K562 (cell line): ENCODE measurements at regions not wholly inside any gene's neighbourhood (a gene's known extent, or its start where the extent isn't known, plus 50 kb on each side); places are given as distances from the start of the nearest gene placed in this dataset.

Source experiments
- ATAC-seq: fragments of 200-7000 bp; cut with Tn5 transposase; 3 replicates; pipeline ENCODE4 v1.9.1; 2020; ENCODE audit warnings: moderate library complexity
- BruUV-seq: library from RNA; stranded (reverse); fragments of 400-500 nt; replicated peaks from 2 replicates; lab custom pipeline; 2021; lab: Mats Ljungman, UMichigan
- CTCF ChIA-PET: fragments of 300-600 bp; formaldehyde crosslinking; extraction: SDS; loops from one replicate; lab custom pipeline; 2021; ENCODE audit warnings: low intra/inter-chr PET ratio; lab: Yijun Ruan, JAX
- POLR2A ChIA-PET: fragments of 300-600, 350-650 bp; sonication (Branson Sonifier 250); formaldehyde crosslinking; extraction: SDS; loops from one replicate; lab custom pipeline; 2021; ENCODE audit warnings: antibody characterized with exemption, inconsistent platforms; lab: Yijun Ruan, JAX
- DNase-seq, 4 experiments: peaks; one replicate each; pipeline versions ENCODE4 v3.0.0 to v3.0.0-alpha.2; 2011 to 2018; ENCODE audit warnings: low spot score in 3 of 4, mixed read lengths in 3 of 4; ENCODE audit errors: extremely low read depth in 1 of 4
- FAIRE-seq: peaks from 2 replicates; lab custom pipeline; 2011; peaks lifted over from hg19 to GRCh38; lab: Jason Lieb, UNC
- H2AFZ ChIP-seq: 2 replicates; pipeline ENCODE4 v1.6.0; 2011; ENCODE audit warnings: low read depth, low read length, control low read depth, inconsistent platforms
- H3K27ac ChIP-seq: fragments of 200-600 bp; 3 replicates; pipeline ENCODE4 v1.8.0; 2011; ENCODE audit warnings: low read depth, mild to moderate bottlenecking, control low read depth, inconsistent platforms, low read length, moderate library complexity, mixed read lengths; ENCODE audit errors: extremely low read depth
- H3K27me3 ChIP-seq, 2 experiments: fragments of 300-600 bp in 1 of 2; 2 replicates in 1 of 2; 3 replicates in 1 of 2; pipeline versions ENCODE4 v1.6.0 to v1.8.0; 2011; ENCODE audit warnings: inconsistent platforms in 2 of 2, low read length in 2 of 2, mild to moderate bottlenecking in 1 of 2, mixed read lengths in 1 of 2, moderate library complexity in 1 of 2; ENCODE audit not compliant: control insufficient read depth in 2 of 2, insufficient read depth in 2 of 2
- H3K36me3 ChIP-seq: fragments of 300-600 bp; 3 replicates; pipeline ENCODE4 v1.8.0; 2011; ENCODE audit warnings: mild to moderate bottlenecking, low read length, inconsistent platforms; ENCODE audit not compliant: control insufficient read depth, insufficient read depth
- H3K4me1 ChIP-seq, 2 experiments: fragments of 200-600 bp in 1 of 2; replicated peaks in 1 of 2; 2 replicates in 1 of 2; 3 replicates in 1 of 2; pipeline versions ENCODE4 v1.5.1 to v1.8.0; 2011; ENCODE audit warnings: inconsistent platforms in 2 of 2, low read length in 2 of 2, mild to moderate bottlenecking in 1 of 2, mixed read lengths in 1 of 2, moderate library complexity in 1 of 2; ENCODE audit not compliant: control insufficient read depth in 2 of 2, insufficient read depth in 2 of 2
- H3K4me2 ChIP-seq: 2 replicates; pipeline ENCODE4 v1.6.1; 2011; ENCODE audit warnings: low read length, control low read depth, inconsistent platforms, mixed read lengths; ENCODE audit not compliant: insufficient read depth
- H3K4me3 ChIP-seq: fragments of 200-600 bp; sonication (generic), shearing (Covaris generic); 2 replicates; pipeline ENCODE4 v1.5.1; 2016; ENCODE audit warnings: control low read depth, inconsistent platforms
- H3K79me2 ChIP-seq: fragments of 200-600 bp; 3 replicates; pipeline ENCODE4 v1.8.0; 2011; ENCODE audit warnings: low read length, inconsistent platforms; ENCODE audit not compliant: control insufficient read depth, insufficient read depth
- H3K9ac ChIP-seq, 2 experiments: 2 replicates each; pipeline versions ENCODE4 v1.6.0 to v1.6.1; 2011; ENCODE audit warnings: low read depth in 2 of 2, low read length in 2 of 2, control low read depth in 1 of 2, inconsistent platforms in 1 of 2, mild to moderate bottlenecking in 1 of 2, mixed read lengths in 1 of 2; ENCODE audit not compliant: insufficient read depth in 1 of 2
- H3K9me1 ChIP-seq: one replicate; pipeline ENCODE4 v1.6.0; 2011; ENCODE audit warnings: inconsistent platforms, mild to moderate bottlenecking, low read length, moderate library complexity; ENCODE audit not compliant: control insufficient read depth, insufficient read depth
- H3K9me3 ChIP-seq: replicated peaks from 2 replicates; pipeline ENCODE4 v1.5.1; 2011; ENCODE audit warnings: low read depth, low read length, inconsistent platforms; ENCODE audit not compliant: control insufficient read depth, insufficient read depth
- H4K20me1 ChIP-seq: replicated peaks from 2 replicates; pipeline ENCODE4 v1.6.1; 2011; ENCODE audit warnings: low read length, inconsistent platforms, mixed read lengths; ENCODE audit not compliant: control insufficient read depth, insufficient read depth
- ETV6 ChIP-seq, 3 experiments: fragments of 150-350 bp in 1 of 3; sonication (generic) in 1 of 3; formaldehyde crosslinking in 1 of 3; IDR thresholded peaks; 2 replicates each; pipeline versions ENCODE4 v1.6.1 to v1.8.0; 2014 to 2022; ENCODE audit warnings: borderline replicate concordance in 2 of 3, low read depth in 2 of 3, antibody characterized with exemption in 1 of 3, low read length in 1 of 3, mild to moderate bottlenecking in 1 of 3, missing genetic modification reagents in 1 of 3
- MEF2A ChIP-seq: IDR thresholded peaks from 2 replicates; pipeline ENCODE4 v1.6.1; 2011; ENCODE audit warnings: low read depth, mild to moderate bottlenecking, low read length, moderate library complexity; ENCODE audit not compliant: control insufficient read depth
- SMARCA4 ChIP-seq: fragments of 450-650 bp; IDR thresholded peaks from 2 replicates; pipeline ENCODE4 v1.6.1; 2016
- XRCC3 ChIP-seq: fragments of 450-650 bp; IDR thresholded peaks from 2 replicates; pipeline ENCODE4 v1.6.1; 2017; ENCODE audit warnings: mild to moderate bottlenecking, moderate library complexity
- ZNF561 ChIP-seq: fragments of 450-650 bp; formaldehyde crosslinking; conservative IDR thresholded peaks from 2 replicates; pipeline ENCODE4 v1.4.0; 2020; ENCODE audit warnings: mild to moderate bottlenecking, moderate library complexity
- ZNF780A ChIP-seq: fragments of 250-450 bp; sonication (Bioruptor Pico); IDR thresholded peaks from 2 replicates; pipeline ENCODE4 v1.5.0; 2021; ENCODE audit warnings: mild to moderate bottlenecking
- whole genome bisulfite sequencing: fragments of 100-300 bp; shearing (Covaris generic); methylation state at CpG from one replicate; pipeline ENCODE4 v1.1.6; 2016; ENCODE audit warnings: low coverage, mixed read lengths; ENCODE audit not compliant: insufficient coverage; ENCODE audit errors: missing lambda C conversion rate; 5-methylcytosine and 5-hydroxymethylcytosine counted together
- in situ Hi-C: fragments of 300-500 bp; cut with MboI; formaldehyde crosslinking; loops from 4 replicates; pipeline ENCODE4 v1.15.0; 2018; ENCODE audit warnings: inconsistent platforms, mixed read lengths
- intact Hi-C: fragments of 100-400 bp; cut with micrococcal nuclease; formaldehyde crosslinking; loops from 2 replicates; pipeline ENCODE4 v1.14.2; 2022
- TF ChIP-seq, protein P1 (sequence below), 2 experiments: IDR thresholded peaks; 2 replicates each; pipeline ENCODE4 v1.6.1; 2011; ENCODE audit warnings: borderline replicate concordance in 1 of 2, control low read depth in 1 of 2, low read depth in 1 of 2, low read length in 1 of 2, mild to moderate bottlenecking in 1 of 2, mixed read lengths in 1 of 2, moderate library complexity in 1 of 2; ENCODE audit not compliant: insufficient read depth in 1 of 2, insufficient read length in 1 of 2, poor library complexity in 1 of 2, severe bottlenecking in 1 of 2; ENCODE audit errors: extremely low read depth in 1 of 2
- TF ChIP-seq, protein P2 (sequence below): fragments of 250-450 bp; sonication (Bioruptor Pico); IDR thresholded peaks from 2 replicates; pipeline ENCODE4 v1.4.0; 2020; ENCODE audit warnings: mild to moderate bottlenecking, moderate library complexity, borderline replicate concordance

DNA sequence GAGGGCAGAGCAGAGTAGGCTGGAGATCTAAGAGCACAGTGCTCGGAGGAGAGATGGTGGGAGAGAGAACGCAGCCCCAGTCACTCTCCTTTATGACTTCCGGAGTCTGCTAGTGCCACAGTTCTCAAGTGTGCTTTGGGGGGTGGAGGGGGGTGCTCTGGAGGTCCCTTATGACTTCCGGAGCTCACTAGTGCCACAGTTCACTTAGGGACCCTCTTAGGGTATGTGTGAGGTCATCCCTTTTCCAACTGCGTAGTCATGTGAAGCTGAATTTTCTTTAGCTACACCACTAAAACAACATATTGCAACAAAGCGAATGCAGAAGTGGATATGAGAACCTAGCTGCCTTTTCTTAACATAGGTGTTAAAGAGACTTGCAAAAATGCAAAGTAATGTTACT, 153.7 kb upstream of the KCTD1 start (continued):
- TF ChIP-seq ETV6 (IDR thresholded peaks at IDR 0.05; ENCODE audit: borderline replicate concordance in 1 of 2, low read depth in 2 of 2, low read length in 1 of 2) (no peak), ETV6 (CRISPR knock-in tag; IDR thresholded peaks at IDR 0.05; ENCODE audit: borderline replicate concordance) (no peak)
- TF ChIP-seq, all 486 proteins: peak for 0

DNA sequence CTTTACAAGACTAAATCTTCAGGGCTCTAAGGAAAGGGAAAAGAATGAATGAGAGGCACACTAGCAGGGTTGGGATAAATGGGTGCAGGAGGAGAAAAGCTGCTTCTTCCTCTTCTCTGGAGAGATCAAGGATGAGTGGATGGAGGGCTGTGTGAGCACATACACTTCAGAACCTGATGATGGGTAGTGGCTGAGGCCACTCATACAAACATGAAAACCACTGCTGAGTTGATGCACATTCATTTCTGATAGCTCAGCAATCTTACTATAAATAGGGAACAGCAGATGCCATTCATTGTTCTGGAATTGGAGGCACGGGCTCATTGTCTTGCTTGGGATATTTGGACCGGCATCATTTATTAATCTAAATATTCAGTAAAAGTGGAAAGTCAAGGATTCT, 152.4 kb upstream of the KCTD1 start:
- Histone ChIP-seq H3K36me3 (no peaks in the 10 kb centered on the region), H3K79me2 (no peaks in the 10 kb centered on the region), H3K4me2 (no peak overlapping the region), H2AFZ (no peak overlapping the region), H3K27ac (no peak overlapping the region), H3K9me1 (no peaks in the 10 kb centered on the region), H3K4me1 (no peaks in the 10 kb centered on the region), H3K9ac (no peak overlapping the region), H3K9me3 (no peaks in the 10 kb centered on the region), H3K27me3 (no peaks in the 10 kb centered on the region), H4K20me1 (no peaks in the 10 kb centered on the region), H3K4me3 (no peak overlapping the region)
- WGBS, result 0% methylated on average over 2 of the region's 2 CpGs
- in situ Hi-C loops, result no loop called here
- TF ChIP-seq ZNF780A (CRISPR knock-in tag) (no peak), SMARCA4 (no peak), ZNF561 (no peak), XRCC3 (no peak), MEF2A (no peak)
- TF ChIP-seq, protein P1, sequence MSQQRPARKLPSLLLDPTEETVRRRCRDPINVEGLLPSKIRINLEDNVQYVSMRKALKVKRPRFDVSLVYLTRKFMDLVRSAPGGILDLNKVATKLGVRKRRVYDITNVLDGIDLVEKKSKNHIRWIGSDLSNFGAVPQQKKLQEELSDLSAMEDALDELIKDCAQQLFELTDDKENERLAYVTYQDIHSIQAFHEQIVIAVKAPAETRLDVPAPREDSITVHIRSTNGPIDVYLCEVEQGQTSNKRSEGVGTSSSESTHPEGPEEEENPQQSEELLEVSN (IDR thresholded peaks at IDR 0.05; ENCODE audit: borderline replicate concordance in 1 of 2, extremely low read depth in 1 of 2, insufficient read depth in 1 of 2, insufficient read length in 1 of 2, low read depth in 1 of 2, low read length in 1 of 2, poor library complexity in 1 of 2, severe bottlenecking in 1 of 2), result no peak
- TF ChIP-seq, protein P2, sequence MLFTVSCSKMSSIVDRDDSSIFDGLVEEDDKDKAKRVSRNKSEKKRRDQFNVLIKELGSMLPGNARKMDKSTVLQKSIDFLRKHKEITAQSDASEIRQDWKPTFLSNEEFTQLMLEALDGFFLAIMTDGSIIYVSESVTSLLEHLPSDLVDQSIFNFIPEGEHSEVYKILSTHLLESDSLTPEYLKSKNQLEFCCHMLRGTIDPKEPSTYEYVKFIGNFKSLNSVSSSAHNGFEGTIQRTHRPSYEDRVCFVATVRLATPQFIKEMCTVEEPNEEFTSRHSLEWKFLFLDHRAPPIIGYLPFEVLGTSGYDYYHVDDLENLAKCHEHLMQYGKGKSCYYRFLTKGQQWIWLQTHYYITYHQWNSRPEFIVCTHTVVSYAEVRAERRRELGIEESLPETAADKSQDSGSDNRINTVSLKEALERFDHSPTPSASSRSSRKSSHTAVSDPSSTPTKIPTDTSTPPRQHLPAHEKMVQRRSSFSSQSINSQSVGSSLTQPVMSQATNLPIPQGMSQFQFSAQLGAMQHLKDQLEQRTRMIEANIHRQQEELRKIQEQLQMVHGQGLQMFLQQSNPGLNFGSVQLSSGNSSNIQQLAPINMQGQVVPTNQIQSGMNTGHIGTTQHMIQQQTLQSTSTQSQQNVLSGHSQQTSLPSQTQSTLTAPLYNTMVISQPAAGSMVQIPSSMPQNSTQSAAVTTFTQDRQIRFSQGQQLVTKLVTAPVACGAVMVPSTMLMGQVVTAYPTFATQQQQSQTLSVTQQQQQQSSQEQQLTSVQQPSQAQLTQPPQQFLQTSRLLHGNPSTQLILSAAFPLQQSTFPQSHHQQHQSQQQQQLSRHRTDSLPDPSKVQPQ, result no peak
- CTCF ChIA-PET, result no interaction called here
- no TSS peak for BruUV-seq
- ATAC-seq (no peak), FAIRE-seq (no peak), DNase-seq (no peak)
- intact Hi-C loops, result no loop called here
- POLR2A ChIA-PET, result interaction anchor here (1.0 kb wide), 1 partner anchor 16 kb away, joined by 3 read pairs; no protein-coding TSS in a partner anchor
